GM12878 (cell line): ENCODE measurements at regions not wholly inside any gene's neighbourhood (a gene's known extent, or its start where the extent isn't known, plus 50 kb on each side); places are given as distances from the start of the nearest gene placed in this dataset.

ENCODE experiments used
- ATAC-seq: fragments of 200-7000 bp; cut with Tn5 transposase; 3 replicates; pipeline ENCODE4 v1.9.1; 2020; ENCODE audit warnings: mild to moderate bottlenecking, moderate library complexity
- BruUV-seq: library from RNA; stranded (reverse); fragments of 400-500 nt; replicated peaks from 2 replicates; lab custom pipeline; 2021; lab: Mats Ljungman, UMichigan
- CTCF ChIA-PET: fragments of 300-600 bp; sonication (Branson Sonifier 250); formaldehyde crosslinking; extraction: SDS; loops from one replicate; lab custom pipeline; 2021; ENCODE audit warnings: inconsistent platforms; lab: Yijun Ruan, JAX
- POLR2A ChIA-PET: fragments of 350-600 bp; formaldehyde crosslinking; extraction: SDS; loops from one replicate; lab custom pipeline; 2021; ENCODE audit warnings: inconsistent platforms; lab: Charles Lee
- RAD21 ChIA-PET: fragments of 300-600 bp; sonication (Branson Sonifier 250); formaldehyde crosslinking; loops from one replicate; lab custom pipeline; 2023; ENCODE audit warnings: antibody characterized with exemption; ENCODE audit not compliant: unreplicated experiment; lab: Charles Lee
- SMC1A ChIA-PET: fragments of 300-600 bp; sonication (Branson Sonifier 250); formaldehyde crosslinking; loops from one replicate; lab custom pipeline; 2023; ENCODE audit not compliant: unreplicated experiment, uncharacterized antibody; lab: Charles Lee
- DNase-seq: peaks from one replicate; pipeline ENCODE4 v3.0.0-alpha.2; 2011; ENCODE audit warnings: low read depth, low spot score
- FAIRE-seq: peaks from 3 replicates; lab custom pipeline; 2011; peaks lifted over from hg19 to GRCh38; lab: Jason Lieb, UNC
- H2AFZ ChIP-seq: 2 replicates; pipeline ENCODE4 v1.6.0; 2011; ENCODE audit warnings: low read depth, low read length, control low read depth; ENCODE audit not compliant: control insufficient read depth
- H3K27ac ChIP-seq: 2 replicates; pipeline ENCODE4 v1.5.1; 2011; ENCODE audit warnings: control low read depth; ENCODE audit not compliant: control insufficient read depth, insufficient read depth
- H3K27me3 ChIP-seq, 2 experiments: replicated peaks in 1 of 2; 2 replicates each; pipeline versions ENCODE4 v1.6.0 to v1.6.1; 2011; ENCODE audit warnings: low read length in 1 of 2; ENCODE audit not compliant: control insufficient read depth in 2 of 2, insufficient read depth in 2 of 2
- H3K36me3 ChIP-seq, 2 experiments: 2 replicates each; pipeline ENCODE4 v1.5.1; 2011; ENCODE audit warnings: low read length in 1 of 2; ENCODE audit not compliant: control insufficient read depth in 2 of 2, insufficient read depth in 2 of 2
- H3K4me1 ChIP-seq: 2 replicates; pipeline ENCODE4 v1.6.1; 2011; ENCODE audit warnings: mild to moderate bottlenecking, low read length, moderate library complexity, mixed read lengths; ENCODE audit not compliant: control insufficient read depth, insufficient read depth
- H3K4me2 ChIP-seq: 2 replicates; pipeline ENCODE4 v1.6.0; 2011; ENCODE audit warnings: control low read depth; ENCODE audit not compliant: control insufficient read depth, insufficient read depth
- H3K4me3 ChIP-seq: fragments of 200-600 bp; sonication (generic); 2 replicates; pipeline ENCODE4 v1.5.1; 2016
- H3K79me2 ChIP-seq: 2 replicates; pipeline ENCODE4 v1.6.0; 2011; ENCODE audit warnings: low read length; ENCODE audit not compliant: control insufficient read depth, insufficient read depth
- H3K9ac ChIP-seq: 2 replicates; pipeline ENCODE4 v1.8.0; 2011; ENCODE audit warnings: low read length, control low read depth, mixed read lengths; ENCODE audit not compliant: control insufficient read depth, insufficient read depth
- H3K9me3 ChIP-seq: replicated peaks from 3 replicates; pipeline ENCODE4 v1.5.1; 2011; ENCODE audit warnings: mild to moderate bottlenecking, low read length; ENCODE audit not compliant: control insufficient read depth, insufficient read depth
- H4K20me1 ChIP-seq: 2 replicates; pipeline ENCODE4 v1.6.0; 2011; ENCODE audit not compliant: control insufficient read depth, insufficient read depth
- DPF2 ChIP-seq: fragments of 450-650 bp; IDR thresholded peaks from 2 replicates; pipeline ENCODE4 v1.6.1; 2017; ENCODE audit warnings: mild to moderate bottlenecking
- EGR1 ChIP-seq, 2 experiments: IDR thresholded peaks; 1 replicate in 1 of 2; 2 replicates in 1 of 2; pipeline ENCODE4 v1.6.1; 2011 to 2012; ENCODE audit warnings: low read depth in 2 of 2, low read length in 2 of 2, borderline replicate concordance in 1 of 2, mild to moderate bottlenecking in 1 of 2, moderate library complexity in 1 of 2
- ETV6 ChIP-seq, 2 experiments: fragments of 450-650 bp in 1 of 2; IDR thresholded peaks in 1 of 2; conservative IDR thresholded peaks in 1 of 2; 2 replicates each; pipeline ENCODE4 v1.6.1; 2014; ENCODE audit warnings: antibody characterized with exemption in 1 of 2, borderline replicate concordance in 1 of 2, low read depth in 1 of 2, mild to moderate bottlenecking in 1 of 2, moderate library complexity in 1 of 2
- EZH2 ChIP-seq: IDR thresholded peaks from 2 replicates; pipeline ENCODE4 v1.6.1; 2012; ENCODE audit warnings: low read depth, mild to moderate bottlenecking, control low read depth, inconsistent platforms, low read length, borderline replicate concordance; ENCODE audit not compliant: control insufficient read depth
- JUND ChIP-seq: IDR thresholded peaks from 2 replicates; pipeline ENCODE4 v1.6.1; 2012; ENCODE audit warnings: low read depth, mild to moderate bottlenecking, low read length, improper control_type of control experiment, moderate library complexity
- KDM1A ChIP-seq: fragments of 200-600 bp; sonication (generic); IDR thresholded peaks from 2 replicates; pipeline ENCODE4 v1.6.1; 2016; ENCODE audit warnings: borderline replicate concordance
- MXI1 ChIP-seq: fragments of 150-350 bp; IDR thresholded peaks from 2 replicates; pipeline ENCODE4 v1.6.1; 2011; ENCODE audit warnings: low read depth, mild to moderate bottlenecking, inconsistent platforms, low read length, improper control_type of control experiment
- MYC ChIP-seq: IDR thresholded peaks from 2 replicates; pipeline ENCODE4 v1.6.1; 2011; ENCODE audit warnings: mild to moderate bottlenecking, low read length, moderate library complexity, inconsistent platforms; ENCODE audit not compliant: insufficient read depth, insufficient replicate concordance, insufficient read length, severe bottlenecking
- PML ChIP-seq: IDR thresholded peaks from 2 replicates; pipeline ENCODE4 v1.6.1; 2012; ENCODE audit warnings: low read length, inconsistent platforms
- TCF7 ChIP-seq: IDR thresholded peaks from 2 replicates; pipeline ENCODE4 v1.6.1; 2014; ENCODE audit warnings: antibody characterized with exemption, borderline replicate concordance
- ZBED1 ChIP-seq: IDR thresholded peaks from 2 replicates; pipeline ENCODE4 v1.6.1; 2016; ENCODE audit warnings: borderline replicate concordance
- WGBS: methylation state at CpG from one replicate; pipeline ENCODE4 v1.1.6; 2016; ENCODE audit warnings: low lambda C conversion rate; ENCODE audit not compliant: insufficient replicate concordance, insufficient coverage; ENCODE audit errors: missing lambda C conversion rate; 5-methylcytosine and 5-hydroxymethylcytosine counted together
- in situ Hi-C: fragments of 300-500 bp; cut with MboI; formaldehyde crosslinking; loops from 9 replicates; pipeline ENCODE4 v1.14.3; 2018; ENCODE audit warnings: mixed read lengths
- intact Hi-C: fragments of 100-400 bp; cut with micrococcal nuclease; formaldehyde crosslinking; loops from one replicate; pipeline ENCODE4 v1.14.2; 2022; ENCODE audit not compliant: unreplicated experiment
- TF ChIP-seq, protein P1 (sequence below): fragments of 450-650 bp; IDR thresholded peaks from 2 replicates; pipeline ENCODE4 v1.6.1; 2018; ENCODE audit warnings: mild to moderate bottlenecking, low read depth, moderate library complexity; ENCODE audit not compliant: partially characterized antibody
- TF ChIP-seq, protein P2 (sequence below): IDR thresholded peaks from 2 replicates; pipeline ENCODE4 v1.6.1; 2011; ENCODE audit warnings: low read depth, low read length, improper control_type of control experiment, borderline replicate concordance
- TF ChIP-seq, protein P3 (sequence below): IDR thresholded peaks from 2 replicates; pipeline ENCODE4 v1.6.1; 2011; ENCODE audit warnings: low read depth, mild to moderate bottlenecking, low read length, moderate library complexity, borderline replicate concordance; ENCODE audit errors: extremely low read depth

DNA sequence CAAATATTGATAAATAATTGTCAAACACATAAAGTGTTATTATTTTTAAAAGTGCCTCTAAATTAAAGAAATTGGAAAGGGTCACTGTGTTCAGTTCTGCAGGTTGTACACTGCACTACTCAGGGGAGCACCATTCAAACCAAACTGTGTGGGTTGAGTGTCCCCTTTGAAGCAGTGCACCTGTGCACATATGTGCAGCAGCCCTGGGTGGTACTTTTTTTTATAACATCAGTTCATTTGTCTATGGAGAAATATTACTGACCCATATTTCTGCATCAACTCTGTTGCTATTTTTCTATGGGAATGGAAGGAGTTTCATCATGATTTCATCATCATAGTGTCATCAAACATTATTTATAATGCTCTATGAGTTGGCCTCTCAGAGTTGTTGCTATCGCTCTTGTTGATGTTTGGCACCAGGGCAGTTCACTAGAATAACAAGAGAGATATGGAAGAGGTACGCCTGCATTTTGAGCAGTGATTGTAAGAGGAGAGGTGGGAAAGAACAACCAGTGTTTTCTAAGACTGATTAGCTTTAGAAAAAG lies 457.6 kb downstream of the TFAP2A start:
- H3K36me3 ChIP-seq, result no peaks in the 10 kb centered on the region
- H3K9ac ChIP-seq, result no peak overlapping the region
- H3K4me1 ChIP-seq, result no peaks in the 10 kb centered on the region
- no peak overlapping the region for H2AFZ ChIP-seq
- in situ Hi-C loops, result no loop called here
- ChIA-PET CTCF (no interaction called here), SMC1A (no interaction called here), POLR2A (no interaction called here), RAD21 (no interaction called here)
- WGBS, result 20% methylated on average over 2 of the region's 2 CpGs
- no peak for DNase-seq
- H4K20me1 ChIP-seq, result no peaks in the 10 kb centered on the region
- no peak overlapping the region for H3K4me2 ChIP-seq
- no peak for FAIRE-seq
- no peak overlapping the region for H3K27ac ChIP-seq
- no peak for TF ChIP-seq MYC
- no peak for TF ChIP-seq MXI1
- TF ChIP-seq ZBED1, result no peak
- TF ChIP-seq, protein P1, sequence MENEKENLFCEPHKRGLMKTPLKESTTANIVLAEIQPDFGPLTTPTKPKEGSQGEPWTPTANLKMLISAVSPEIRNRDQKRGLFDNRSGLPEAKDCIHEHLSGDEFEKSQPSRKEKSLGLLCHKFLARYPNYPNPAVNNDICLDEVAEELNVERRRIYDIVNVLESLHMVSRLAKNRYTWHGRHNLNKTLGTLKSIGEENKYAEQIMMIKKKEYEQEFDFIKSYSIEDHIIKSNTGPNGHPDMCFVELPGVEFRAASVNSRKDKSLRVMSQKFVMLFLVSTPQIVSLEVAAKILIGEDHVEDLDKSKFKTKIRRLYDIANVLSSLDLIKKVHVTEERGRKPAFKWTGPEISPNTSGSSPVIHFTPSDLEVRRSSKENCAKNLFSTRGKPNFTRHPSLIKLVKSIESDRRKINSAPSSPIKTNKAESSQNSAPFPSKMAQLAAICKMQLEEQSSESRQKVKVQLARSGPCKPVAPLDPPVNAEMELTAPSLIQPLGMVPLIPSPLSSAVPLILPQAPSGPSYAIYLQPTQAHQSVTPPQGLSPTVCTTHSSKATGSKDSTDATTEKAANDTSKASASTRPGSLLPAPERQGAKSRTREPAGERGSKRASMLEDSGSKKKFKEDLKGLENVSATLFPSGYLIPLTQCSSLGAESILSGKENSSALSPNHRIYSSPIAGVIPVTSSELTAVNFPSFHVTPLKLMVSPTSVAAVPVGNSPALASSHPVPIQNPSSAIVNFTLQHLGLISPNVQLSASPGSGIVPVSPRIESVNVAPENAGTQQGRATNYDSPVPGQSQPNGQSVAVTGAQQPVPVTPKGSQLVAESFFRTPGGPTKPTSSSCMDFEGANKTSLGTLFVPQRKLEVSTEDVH, result no peak
- H3K79me2 ChIP-seq, result no peaks in the 10 kb centered on the region
- BruUV-seq, result no TSS peak
- no peak for ATAC-seq
- no peaks in the 10 kb centered on the region for H3K27me3 ChIP-seq
- no peak overlapping the region for H3K4me3 ChIP-seq
- intact Hi-C loops, result no loop called here
- no peaks in the 10 kb centered on the region for H3K9me3 ChIP-seq

DNA sequence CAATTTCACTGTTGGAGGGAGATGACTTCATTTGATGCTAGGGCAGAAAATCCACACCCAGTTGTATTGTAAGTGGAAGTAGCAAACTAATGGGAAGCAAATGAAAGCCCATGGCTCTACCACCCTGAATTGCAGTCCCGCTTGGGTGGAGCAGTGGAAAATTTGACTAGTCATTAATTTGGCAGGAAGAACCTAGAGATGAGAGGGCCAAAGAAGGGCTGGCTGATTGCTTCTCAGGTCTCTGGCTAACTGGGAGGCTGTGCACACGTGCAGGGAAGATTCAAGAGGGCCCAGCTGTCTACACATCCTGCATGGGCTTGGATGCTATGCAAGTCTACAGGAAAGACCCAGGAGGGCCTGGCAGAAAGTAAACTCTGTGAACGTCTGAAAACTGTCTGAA lies 466.2 kb downstream of the TFAP2A start:
- BruUV-seq, result no TSS peak
- Histone ChIP-seq H3K9me3 (no peaks in the 10 kb centered on the region), H3K4me1 (no peaks in the 10 kb centered on the region), H4K20me1 (no peaks in the 10 kb centered on the region), H3K79me2 (no peaks in the 10 kb centered on the region), H3K27ac (no peak overlapping the region), H3K4me3 (no peak overlapping the region), H3K36me3 (no peaks in the 10 kb centered on the region), H3K27me3 (no peaks in the 10 kb centered on the region), H2AFZ (no peak overlapping the region), H3K9ac (no peak overlapping the region), H3K4me2 (no peak overlapping the region)
- ChIA-PET POLR2A (no interaction called here), SMC1A (no interaction called here), CTCF (no interaction called here), RAD21 (no interaction called here)
- FAIRE-seq, result no peak
- in situ Hi-C loops (no loop called here), intact Hi-C loops (no loop called here)
- no peak for DNase-seq
- WGBS, result 9% methylated on average over 3 of the region's 3 CpGs
- no peak for ATAC-seq
- TF ChIP-seq PML (no peak), DPF2 (no peak), EZH2 (no peak), TCF7 (no peak), JUND (no peak), ETV6 (conservative IDR thresholded peaks at IDR 0.05 in 1 of 2, IDR thresholded peaks at IDR 0.05 in 1 of 2; ENCODE audit: borderline replicate concordance in 1 of 2, low read depth in 1 of 2) (no peak), KDM1A (no peak), EGR1 (IDR thresholded peaks at IDR 0.05; ENCODE audit: borderline replicate concordance in 1 of 2, low read depth in 2 of 2, low read length in 2 of 2) (no peak)
- TF ChIP-seq, protein P2, sequence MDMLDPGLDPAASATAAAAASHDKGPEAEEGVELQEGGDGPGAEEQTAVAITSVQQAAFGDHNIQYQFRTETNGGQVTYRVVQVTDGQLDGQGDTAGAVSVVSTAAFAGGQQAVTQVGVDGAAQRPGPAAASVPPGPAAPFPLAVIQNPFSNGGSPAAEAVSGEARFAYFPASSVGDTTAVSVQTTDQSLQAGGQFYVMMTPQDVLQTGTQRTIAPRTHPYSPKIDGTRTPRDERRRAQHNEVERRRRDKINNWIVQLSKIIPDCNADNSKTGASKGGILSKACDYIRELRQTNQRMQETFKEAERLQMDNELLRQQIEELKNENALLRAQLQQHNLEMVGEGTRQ, result no peak
- TF ChIP-seq, protein P3, sequence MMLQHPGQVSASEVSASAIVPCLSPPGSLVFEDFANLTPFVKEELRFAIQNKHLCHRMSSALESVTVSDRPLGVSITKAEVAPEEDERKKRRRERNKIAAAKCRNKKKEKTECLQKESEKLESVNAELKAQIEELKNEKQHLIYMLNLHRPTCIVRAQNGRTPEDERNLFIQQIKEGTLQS, result no peak
